OCI-LY3 (cell line): ENCODE measurements at regions not wholly inside any gene's neighbourhood (a gene's known extent, or its start where the extent isn't known, plus 50 kb on each side); places are given as distances from the start of the nearest gene placed in this dataset.
"Not testable (repeated sequence)": the region's sequence is repeated elsewhere in the genome, so short reads cannot be mapped to it uniquely, and the experiment has no call there.

ENCODE experiments used
- CTCF ChIP-seq: fragments of 200-600, 300-600 bp; sonication (generic); IDR thresholded peaks from 2 replicates; pipeline ENCODE4 v1.5.1; 2014; ENCODE audit warnings: antibody characterized with exemption, low read length, low read depth
- EZH2phosphoT487 ChIP-seq: fragments of 200-600 bp; shearing (Covaris generic); IDR thresholded peaks from 2 replicates; pipeline ENCODE4 v1.6.1; 2018; ENCODE audit warnings: antibody characterized with exemption, mixed run types, low read depth

- TF ChIP-seq CTCF, EZH2phosphoT487: not testable (repeated sequence)
These were observed 74.4 kb upstream of the RPS6KA2 start for GRCh38 chr6:166701424-166701823.
